GM19324 (cell line): ENCODE measurements at regions not wholly inside any gene's neighbourhood (a gene's known extent, or its start where the extent isn't known, plus 50 kb on each side); places are given as distances from the start of the nearest gene placed in this dataset.

ENCODE experiments used
- ATAC-seq: cut with Tn5 transposase; IDR thresholded peaks from one replicate; pipeline ENCODE4 v1.9.1; 2021; ENCODE audit warnings: mild to moderate bottlenecking, moderate library complexity; ENCODE audit not compliant: unreplicated experiment, low FRiP score

- no peak for ATAC-seq
Observed at GRCh38 chr6:90346729-90347128, 50.1 kb upstream of the BACH2 start.
